ENCODE measurements at regions not wholly inside any gene's neighbourhood (a gene's known extent, or its start where the extent isn't known, plus 50 kb on each side); places are given as distances from the start of the nearest gene placed in this dataset.

DNA sequence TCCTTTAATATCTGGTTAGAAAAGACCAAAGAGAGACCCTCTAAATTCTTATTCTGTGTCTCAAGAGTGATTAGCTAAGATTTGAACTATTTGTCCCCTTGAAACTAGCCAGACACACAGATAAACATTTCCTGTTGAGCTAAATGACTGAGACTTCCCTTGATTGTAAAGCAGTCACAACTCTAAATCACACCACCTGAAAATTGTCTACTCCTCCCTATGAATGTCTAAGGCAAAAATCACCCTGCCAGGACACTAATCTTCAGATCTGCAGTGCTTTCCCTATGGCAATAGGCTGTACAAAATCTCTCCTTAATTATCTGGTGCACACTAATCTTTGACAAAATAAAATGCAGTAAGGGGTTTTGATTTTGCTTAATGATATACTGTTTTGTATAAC is 200.5 kb upstream of the GULP1 start:
- H3K4me1 ChIP-seq (ENCODE audit: insufficient read depth, low read length, poor library complexity, severe bottlenecking), result no peaks in the 10 kb centered on the region
- BruUV-seq (replicated peaks), result no TSS peak
- H3K9me3 ChIP-seq (ENCODE audit: low read length), result no peaks in the 10 kb centered on the region
- H3K9me2 ChIP-seq (ENCODE audit: insufficient read depth, low read length), result no peaks in the 10 kb centered on the region
- H3K79me2 ChIP-seq (ENCODE audit: insufficient read depth, low read depth, low read length), result no peaks in the 10 kb centered on the region
- no peak overlapping the region for H3K27ac ChIP-seq (ENCODE audit: low read depth, low read length, poor library complexity, severe bottlenecking)
- TF ChIP-seq, protein P1, sequence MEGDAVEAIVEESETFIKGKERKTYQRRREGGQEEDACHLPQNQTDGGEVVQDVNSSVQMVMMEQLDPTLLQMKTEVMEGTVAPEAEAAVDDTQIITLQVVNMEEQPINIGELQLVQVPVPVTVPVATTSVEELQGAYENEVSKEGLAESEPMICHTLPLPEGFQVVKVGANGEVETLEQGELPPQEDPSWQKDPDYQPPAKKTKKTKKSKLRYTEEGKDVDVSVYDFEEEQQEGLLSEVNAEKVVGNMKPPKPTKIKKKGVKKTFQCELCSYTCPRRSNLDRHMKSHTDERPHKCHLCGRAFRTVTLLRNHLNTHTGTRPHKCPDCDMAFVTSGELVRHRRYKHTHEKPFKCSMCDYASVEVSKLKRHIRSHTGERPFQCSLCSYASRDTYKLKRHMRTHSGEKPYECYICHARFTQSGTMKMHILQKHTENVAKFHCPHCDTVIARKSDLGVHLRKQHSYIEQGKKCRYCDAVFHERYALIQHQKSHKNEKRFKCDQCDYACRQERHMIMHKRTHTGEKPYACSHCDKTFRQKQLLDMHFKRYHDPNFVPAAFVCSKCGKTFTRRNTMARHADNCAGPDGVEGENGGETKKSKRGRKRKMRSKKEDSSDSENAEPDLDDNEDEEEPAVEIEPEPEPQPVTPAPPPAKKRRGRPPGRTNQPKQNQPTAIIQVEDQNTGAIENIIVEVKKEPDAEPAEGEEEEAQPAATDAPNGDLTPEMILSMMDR (conservative IDR thresholded peaks at IDR 0.05; ENCODE audit: low read length), result no peak
- no peak for DNase-seq (ENCODE audit: low spot score)
- ChIA-PET POLR2A (no interaction called here), CTCF (ENCODE audit: unreplicated experiment) (no interaction called here)
- no peak overlapping the region for H3K4me2 ChIP-seq (ENCODE audit: low read length)
- H4K20me1 ChIP-seq (ENCODE audit: insufficient read depth, low read length), result no peaks in the 10 kb centered on the region
- H3K4me3 ChIP-seq (ENCODE audit: low read depth, low read length, poor library complexity, severe bottlenecking), result no peak overlapping the region
- H3K36me3 ChIP-seq (ENCODE audit: insufficient read depth, low read length), result no peaks in the 10 kb centered on the region
- no peak overlapping the region for H2AFZ ChIP-seq (ENCODE audit: low read length)
- intact Hi-C loops (cut with micrococcal nuclease; ENCODE audit: unreplicated experiment), result no loop called here

DNA sequence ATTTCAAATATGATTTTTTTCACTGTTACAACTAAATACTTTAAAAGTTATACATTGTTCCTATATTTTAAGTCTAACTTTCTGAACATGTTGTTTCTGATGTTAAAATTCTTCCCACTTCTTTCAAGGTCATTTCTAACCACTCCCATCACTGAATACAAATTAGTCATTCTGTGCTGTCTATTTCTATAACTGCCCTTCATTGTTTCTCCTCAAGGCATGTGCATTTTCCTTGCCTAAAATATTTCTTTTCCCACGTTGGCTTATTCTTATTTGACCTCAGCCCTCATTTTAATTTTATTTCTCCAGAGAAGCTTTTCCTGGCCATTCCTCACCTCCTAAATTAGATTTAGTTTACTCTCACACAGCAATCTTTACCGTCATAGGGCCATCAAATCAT is 198.9 kb upstream of the GULP1 start:
- Histone ChIP-seq H3K79me2 (ENCODE audit: insufficient read depth, low read depth, low read length) (no peaks in the 10 kb centered on the region), H3K36me3 (ENCODE audit: insufficient read depth, low read length) (no peaks in the 10 kb centered on the region), H3K9me2 (ENCODE audit: insufficient read depth, low read length) (no peaks in the 10 kb centered on the region), H3K9me3 (ENCODE audit: low read length) (no peaks in the 10 kb centered on the region), H4K20me1 (ENCODE audit: insufficient read depth, low read length) (no peaks in the 10 kb centered on the region), H3K4me3 (ENCODE audit: low read depth, low read length, poor library complexity, severe bottlenecking) (no peak overlapping the region), H3K4me1 (ENCODE audit: insufficient read depth, low read length, poor library complexity, severe bottlenecking) (no peaks in the 10 kb centered on the region), H2AFZ (ENCODE audit: low read length) (no peak overlapping the region), H3K27ac (ENCODE audit: low read depth, low read length, poor library complexity, severe bottlenecking) (no peak overlapping the region), H3K4me2 (ENCODE audit: low read length) (no peak overlapping the region)
- CTCF ChIA-PET (ENCODE audit: unreplicated experiment), result no interaction called here
- TF ChIP-seq, protein P1 (conservative IDR thresholded peaks at IDR 0.05; ENCODE audit: low read length), result no peak
- TF ChIP-seq EZH2phosphoT487 (IDR thresholded peaks at IDR 0.05; ENCODE audit: borderline replicate concordance, low read depth, low read length), result no peak
- DNase-seq (ENCODE audit: low spot score), result no peak
- intact Hi-C loops (cut with micrococcal nuclease; ENCODE audit: unreplicated experiment), result no loop called here
- no TSS peak for BruUV-seq (replicated peaks)
- POLR2A ChIA-PET, result no interaction called here

DNA sequence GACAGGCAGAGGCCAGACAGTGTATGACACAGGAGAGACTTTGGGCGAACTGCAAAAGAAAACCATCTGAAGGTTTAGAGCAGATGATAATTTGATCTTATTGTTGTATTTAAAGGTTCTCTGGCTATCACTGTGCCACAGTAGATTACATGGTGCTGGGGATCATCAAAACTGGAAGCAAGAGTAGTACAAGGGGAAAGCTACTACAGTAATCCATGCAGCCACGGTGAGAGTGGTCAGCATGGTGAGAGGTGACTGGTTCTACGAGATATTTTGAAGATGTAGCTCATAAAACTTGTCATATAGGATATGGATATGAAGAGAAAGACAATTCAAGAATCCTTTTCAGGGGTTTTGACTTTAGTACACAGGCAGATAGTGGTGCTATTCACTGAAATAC is 194.8 kb upstream of the GULP1 start:
- ChIA-PET POLR2A (interaction anchor here (0.5 to 0.6 kb wide), 2 partner anchors 12 to 488 kb away, joined by 3 read pairs; no protein-coding TSS in a partner anchor), CTCF (ENCODE audit: unreplicated experiment) (no interaction called here)
- no peaks in the 10 kb centered on the region for H3K36me3 ChIP-seq (ENCODE audit: insufficient read depth, low read length)
- H3K9me3 ChIP-seq (ENCODE audit: low read length), result no peaks in the 10 kb centered on the region
- no peaks in the 10 kb centered on the region for H3K9me2 ChIP-seq (ENCODE audit: insufficient read depth, low read length)
- no TSS peak for BruUV-seq (replicated peaks)
- no peak for TF ChIP-seq EZH2phosphoT487 (IDR thresholded peaks at IDR 0.05; ENCODE audit: borderline replicate concordance, low read depth, low read length)
- TF ChIP-seq, protein P1 (conservative IDR thresholded peaks at IDR 0.05; ENCODE audit: low read length), result no peak
- no peak overlapping the region for H3K4me2 ChIP-seq (ENCODE audit: low read length)
- no peak overlapping the region for H2AFZ ChIP-seq (ENCODE audit: low read length)
- no peaks in the 10 kb centered on the region for H3K79me2 ChIP-seq (ENCODE audit: insufficient read depth, low read depth, low read length)
- H4K20me1 ChIP-seq (ENCODE audit: insufficient read depth, low read length), result no peaks in the 10 kb centered on the region
- no peak overlapping the region for H3K27ac ChIP-seq (ENCODE audit: low read depth, low read length, poor library complexity, severe bottlenecking)
- DNase-seq (ENCODE audit: low spot score), result no peak
- H3K4me3 ChIP-seq (ENCODE audit: low read depth, low read length, poor library complexity, severe bottlenecking), result no peak overlapping the region
- no peaks in the 10 kb centered on the region for H3K4me1 ChIP-seq (ENCODE audit: insufficient read depth, low read length, poor library complexity, severe bottlenecking)
- intact Hi-C loops (cut with micrococcal nuclease; ENCODE audit: unreplicated experiment), result no loop called here

Measured in OCI-LY7 (cell line).